GM23338 (cell line): ENCODE measurements at regions not wholly inside any gene's neighbourhood (a gene's known extent, or its start where the extent isn't known, plus 50 kb on each side); places are given as distances from the start of the nearest gene placed in this dataset.

Source experiments
- ATAC-seq: fragments of 200-7000 bp; cut with Tn5 transposase; 3 replicates; pipeline ENCODE4 v1.9.1; 2020
- DNase-seq: peaks from one replicate; pipeline ENCODE4 v3.0.0-alpha.2; 2015; ENCODE audit warnings: low spot score
- H2AFZ ChIP-seq: fragments of 200-600 bp; sonication (generic); 2 replicates; pipeline ENCODE4 v1.8.0; 2016; ENCODE audit warnings: antibody characterized with exemption, mild to moderate bottlenecking, moderate library complexity
- H3F3A ChIP-seq: fragments of 200-600 bp; sonication (generic); replicated peaks from 2 replicates; pipeline ENCODE4 v1.8.0; 2017; ENCODE audit warnings: antibody characterized with exemption, mixed run types, low read depth
- H3K27ac ChIP-seq: fragments of 200-600 bp; sonication (generic); 2 replicates; pipeline ENCODE4 v1.6.1; 2016; ENCODE audit warnings: low read depth
- H3K27me3 ChIP-seq: fragments of 200-600 bp; sonication (generic); 2 replicates; pipeline ENCODE4 v1.8.0; 2016; ENCODE audit warnings: mild to moderate bottlenecking, mixed run types, moderate library complexity; ENCODE audit not compliant: insufficient read depth
- H3K36me3 ChIP-seq: fragments of 200-600 bp; sonication (generic); 2 replicates; pipeline ENCODE4 v1.8.0; 2016; ENCODE audit warnings: mild to moderate bottlenecking; ENCODE audit not compliant: insufficient read depth
- H3K4me1 ChIP-seq: fragments of 200-600 bp; sonication (generic); 2 replicates; pipeline ENCODE4 v1.8.0; 2016; ENCODE audit warnings: mild to moderate bottlenecking, moderate library complexity; ENCODE audit not compliant: insufficient read depth
- H3K4me2 ChIP-seq: fragments of 200-600 bp; sonication (generic); 2 replicates; pipeline ENCODE4 v1.7.1; 2017; ENCODE audit warnings: mixed run types
- H3K4me3 ChIP-seq: fragments of 200-600 bp; sonication (generic); 2 replicates; pipeline ENCODE4 v1.6.1; 2016; ENCODE audit warnings: mixed run types
- H3K79me2 ChIP-seq: fragments of 200-600 bp; sonication (generic); replicated peaks from 2 replicates; pipeline ENCODE4 v1.8.0; 2017; ENCODE audit warnings: mild to moderate bottlenecking; ENCODE audit not compliant: insufficient read depth
- H3K9me2 ChIP-seq: fragments of 200-600 bp; sonication (generic); 2 replicates; pipeline ENCODE4 v1.8.0; 2017; ENCODE audit not compliant: insufficient read depth
- H4K20me1 ChIP-seq: fragments of 200-600 bp; sonication (generic); replicated peaks from 2 replicates; pipeline ENCODE4 v1.8.0; 2017; ENCODE audit warnings: mild to moderate bottlenecking; ENCODE audit not compliant: insufficient read depth
- H3K27ac Mint-ChIP-seq: 2 replicates; pipeline ENCODE4 v1.8.0; 2020; ENCODE audit warnings: inconsistent platforms, mild to moderate bottlenecking, moderate library complexity, mixed read lengths
- H3K27me3 Mint-ChIP-seq: 3 replicates; pipeline ENCODE4 v1.8.0; 2022; ENCODE audit warnings: low read depth, mild to moderate bottlenecking, moderate library complexity, mixed read lengths, inconsistent platforms; ENCODE audit not compliant: insufficient read depth, poor library complexity
- H3K36me3 Mint-ChIP-seq: 3 replicates; pipeline ENCODE4 v1.8.0; 2021; ENCODE audit warnings: low read depth, mild to moderate bottlenecking, inconsistent platforms, moderate library complexity, mixed read lengths
- H3K4me1 Mint-ChIP-seq: 3 replicates; pipeline ENCODE4 v1.8.0; 2020; ENCODE audit warnings: mild to moderate bottlenecking, inconsistent platforms, mixed read lengths
- H3K4me3 Mint-ChIP-seq: 3 replicates; pipeline ENCODE4 v1.8.0; 2021; ENCODE audit warnings: moderate library complexity, mild to moderate bottlenecking, inconsistent platforms, mixed read lengths
- H3K9me3 Mint-ChIP-seq: 3 replicates; pipeline ENCODE4 v1.8.0; 2020; ENCODE audit warnings: moderate library complexity, mild to moderate bottlenecking, inconsistent platforms, mixed read lengths
- CREB1 ChIP-seq: fragments of 250-450 bp; sonication (Bioruptor Pico); IDR thresholded peaks from 2 replicates; pipeline ENCODE4 v1.5.0; 2020; ENCODE audit warnings: low read depth, mild to moderate bottlenecking, moderate library complexity
- EZH2 ChIP-seq: fragments of 200-600 bp; sonication (generic); IDR thresholded peaks from one replicate; pipeline ENCODE4 v1.8.0; 2017; ENCODE audit warnings: antibody characterized with exemption, mild to moderate bottlenecking, low read depth; ENCODE audit not compliant: unreplicated experiment
- EZH2phosphoT487 ChIP-seq: fragments of 200-600 bp; sonication (generic); IDR thresholded peaks from one replicate; pipeline ENCODE4 v1.8.1; 2018; ENCODE audit warnings: antibody characterized with exemption; ENCODE audit not compliant: unreplicated experiment
- JUNB ChIP-seq: IDR thresholded peaks from one replicate; pipeline ENCODE4 v1.6.1; 2016; ENCODE audit warnings: antibody characterized with exemption; ENCODE audit not compliant: unreplicated experiment
- NANOG ChIP-seq: IDR thresholded peaks from 2 replicates; pipeline ENCODE4 v1.6.1; 2016; ENCODE audit warnings: antibody characterized with exemption, borderline replicate concordance
- POLR2AphosphoS5 ChIP-seq: IDR thresholded peaks from 2 replicates; pipeline ENCODE4 v1.6.1; 2016; ENCODE audit warnings: antibody characterized with exemption, low read depth
- ZNF114 ChIP-seq: fragments of 250-450 bp; sonication (Bioruptor Pico); IDR thresholded peaks from 2 replicates; pipeline ENCODE4 v1.5.0; 2020; ENCODE audit warnings: mild to moderate bottlenecking, moderate library complexity
- ZNF331 ChIP-seq: fragments of 250-450 bp; sonication (Bioruptor Pico); IDR thresholded peaks from 2 replicates; pipeline ENCODE4 v1.5.0; 2020; ENCODE audit warnings: low read depth, mild to moderate bottlenecking, moderate library complexity
- TF ChIP-seq, protein P1 (sequence below): IDR thresholded peaks from one replicate; pipeline ENCODE4 v1.6.1; 2018; ENCODE audit warnings: antibody characterized with exemption; ENCODE audit not compliant: unreplicated experiment
- TF ChIP-seq, protein P2 (sequence below): fragments of 250-450 bp; sonication (Bioruptor Pico); IDR thresholded peaks from 2 replicates; pipeline ENCODE4 v1.5.0; 2020; ENCODE audit warnings: mild to moderate bottlenecking, moderate library complexity
- TF ChIP-seq, protein P3 (sequence below): IDR thresholded peaks from 2 replicates; pipeline ENCODE4 v1.6.1; 2016; ENCODE audit warnings: antibody characterized with exemption

DNA sequence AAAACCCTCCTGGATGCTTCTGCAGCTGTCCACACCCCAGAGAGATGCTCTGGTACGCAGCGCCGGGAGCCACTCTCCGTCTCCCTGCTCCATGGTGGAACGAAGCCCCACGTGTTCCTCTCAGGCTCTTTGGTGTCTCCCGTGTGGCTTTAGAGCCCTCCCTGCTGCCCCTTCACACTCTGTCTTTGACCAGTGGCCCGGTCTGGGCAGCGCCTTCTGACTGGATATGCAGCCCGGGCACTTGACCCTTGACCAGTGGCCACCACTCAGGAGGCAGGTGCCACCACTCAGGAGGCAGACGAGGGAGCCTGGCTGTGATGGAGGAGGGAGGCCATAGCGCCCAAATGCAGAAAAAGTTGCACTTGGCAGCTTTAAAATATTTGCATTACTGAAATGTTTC is 214.5 kb upstream of the SALL3 start:
- Histone ChIP-seq H4K20me1 (no peaks in the 10 kb centered on the region), H3K36me3 (no peaks in the 10 kb centered on the region), H3K79me2 (no peaks in the 10 kb centered on the region), H3K4me2 (no peak overlapping the region), H3K27ac (no peak overlapping the region), H3K9me2 (no peaks in the 10 kb centered on the region), H2AFZ (no peak overlapping the region), H3F3A (no peaks in the 10 kb centered on the region), H3K4me3 (no peak overlapping the region), H3K4me1 (no peaks in the 10 kb centered on the region), H3K27me3 (no peaks in the 10 kb centered on the region)
- peaks cover 22% of the 10 kb centered on the region for H3K36me3 Mint-ChIP-seq
- no peak overlapping the region for H3K27ac Mint-ChIP-seq
- no peak for DNase-seq
- peaks cover 94% of the 10 kb centered on the region for H3K9me3 Mint-ChIP-seq
- ATAC-seq = no peak
- peaks cover 6% of the 10 kb centered on the region; the same call in 1 of the 3 replicates for H3K4me1 Mint-ChIP-seq
- H3K27me3 Mint-ChIP-seq = peaks cover 10% of the 10 kb centered on the region
- H3K4me3 Mint-ChIP-seq = no peak overlapping the region
- TF ChIP-seq, protein P1, sequence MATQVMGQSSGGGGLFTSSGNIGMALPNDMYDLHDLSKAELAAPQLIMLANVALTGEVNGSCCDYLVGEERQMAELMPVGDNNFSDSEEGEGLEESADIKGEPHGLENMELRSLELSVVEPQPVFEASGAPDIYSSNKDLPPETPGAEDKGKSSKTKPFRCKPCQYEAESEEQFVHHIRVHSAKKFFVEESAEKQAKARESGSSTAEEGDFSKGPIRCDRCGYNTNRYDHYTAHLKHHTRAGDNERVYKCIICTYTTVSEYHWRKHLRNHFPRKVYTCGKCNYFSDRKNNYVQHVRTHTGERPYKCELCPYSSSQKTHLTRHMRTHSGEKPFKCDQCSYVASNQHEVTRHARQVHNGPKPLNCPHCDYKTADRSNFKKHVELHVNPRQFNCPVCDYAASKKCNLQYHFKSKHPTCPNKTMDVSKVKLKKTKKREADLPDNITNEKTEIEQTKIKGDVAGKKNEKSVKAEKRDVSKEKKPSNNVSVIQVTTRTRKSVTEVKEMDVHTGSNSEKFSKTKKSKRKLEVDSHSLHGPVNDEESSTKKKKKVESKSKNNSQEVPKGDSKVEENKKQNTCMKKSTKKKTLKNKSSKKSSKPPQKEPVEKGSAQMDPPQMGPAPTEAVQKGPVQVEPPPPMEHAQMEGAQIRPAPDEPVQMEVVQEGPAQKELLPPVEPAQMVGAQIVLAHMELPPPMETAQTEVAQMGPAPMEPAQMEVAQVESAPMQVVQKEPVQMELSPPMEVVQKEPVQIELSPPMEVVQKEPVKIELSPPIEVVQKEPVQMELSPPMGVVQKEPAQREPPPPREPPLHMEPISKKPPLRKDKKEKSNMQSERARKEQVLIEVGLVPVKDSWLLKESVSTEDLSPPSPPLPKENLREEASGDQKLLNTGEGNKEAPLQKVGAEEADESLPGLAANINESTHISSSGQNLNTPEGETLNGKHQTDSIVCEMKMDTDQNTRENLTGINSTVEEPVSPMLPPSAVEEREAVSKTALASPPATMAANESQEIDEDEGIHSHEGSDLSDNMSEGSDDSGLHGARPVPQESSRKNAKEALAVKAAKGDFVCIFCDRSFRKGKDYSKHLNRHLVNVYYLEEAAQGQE = no peak
- no peak for TF ChIP-seq CREB1
- TF ChIP-seq ZNF331 (CRISPR knock-in tag) = no peak
- TF ChIP-seq EZH2phosphoT487 = no peak

DNA sequence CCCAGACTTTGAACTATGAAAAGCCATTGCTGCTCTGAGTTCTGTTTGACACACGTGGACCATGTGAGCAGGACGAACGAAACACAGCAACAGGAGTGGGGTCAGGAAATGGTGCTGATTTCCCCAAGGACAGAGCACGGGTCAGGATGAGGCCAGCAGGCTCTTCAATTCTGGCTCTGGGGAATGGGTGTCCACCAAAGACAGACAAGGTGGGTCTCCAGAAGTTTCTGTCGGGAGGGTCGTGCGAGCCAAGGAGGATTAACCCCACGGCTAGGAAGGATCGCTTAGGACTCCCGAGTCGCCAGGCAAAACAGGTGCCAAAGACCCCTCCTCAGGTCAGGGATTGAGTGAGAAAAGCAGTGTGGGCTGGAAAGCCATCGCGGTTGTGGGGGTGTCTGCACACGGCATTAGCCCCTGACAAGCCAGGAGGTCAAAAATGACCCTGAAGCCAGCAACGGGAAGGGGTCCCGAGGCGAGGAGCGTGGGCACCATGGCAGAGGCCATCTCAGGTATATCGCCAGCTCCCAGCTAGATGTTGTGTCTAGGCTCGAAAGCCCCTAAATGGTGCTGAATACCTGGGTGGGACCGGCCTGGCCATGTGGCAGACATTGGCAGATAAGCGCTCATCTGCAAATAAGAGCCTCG is 213.9 kb upstream of the SALL3 start:
- Histone ChIP-seq H3K4me2 (no peak overlapping the region), H4K20me1 (no peaks in the 10 kb centered on the region), H3K79me2 (no peaks in the 10 kb centered on the region), H3K27ac (no peak overlapping the region), H2AFZ (no peak overlapping the region), H3K27me3 (no peaks in the 10 kb centered on the region), H3K4me1 (no peaks in the 10 kb centered on the region), H3K4me3 (no peak overlapping the region), H3F3A (no peaks in the 10 kb centered on the region), H3K36me3 (no peaks in the 10 kb centered on the region), H3K9me2 (no peaks in the 10 kb centered on the region)
- Mint-ChIP-seq H3K27me3 (peaks cover 14% of the 10 kb centered on the region), H3K4me3 (no peak overlapping the region), H3K27ac (no peak overlapping the region), H3K9me3 (peaks cover 92% of the 10 kb centered on the region), H3K4me1 (peaks cover 6% of the 10 kb centered on the region; the same call in 1 of the 3 replicates), H3K36me3 (peaks cover 20% of the 10 kb centered on the region)
- ATAC-seq (no peak), DNase-seq (no peak)
- TF ChIP-seq EZH2 = no peak
- TF ChIP-seq, protein P2, sequence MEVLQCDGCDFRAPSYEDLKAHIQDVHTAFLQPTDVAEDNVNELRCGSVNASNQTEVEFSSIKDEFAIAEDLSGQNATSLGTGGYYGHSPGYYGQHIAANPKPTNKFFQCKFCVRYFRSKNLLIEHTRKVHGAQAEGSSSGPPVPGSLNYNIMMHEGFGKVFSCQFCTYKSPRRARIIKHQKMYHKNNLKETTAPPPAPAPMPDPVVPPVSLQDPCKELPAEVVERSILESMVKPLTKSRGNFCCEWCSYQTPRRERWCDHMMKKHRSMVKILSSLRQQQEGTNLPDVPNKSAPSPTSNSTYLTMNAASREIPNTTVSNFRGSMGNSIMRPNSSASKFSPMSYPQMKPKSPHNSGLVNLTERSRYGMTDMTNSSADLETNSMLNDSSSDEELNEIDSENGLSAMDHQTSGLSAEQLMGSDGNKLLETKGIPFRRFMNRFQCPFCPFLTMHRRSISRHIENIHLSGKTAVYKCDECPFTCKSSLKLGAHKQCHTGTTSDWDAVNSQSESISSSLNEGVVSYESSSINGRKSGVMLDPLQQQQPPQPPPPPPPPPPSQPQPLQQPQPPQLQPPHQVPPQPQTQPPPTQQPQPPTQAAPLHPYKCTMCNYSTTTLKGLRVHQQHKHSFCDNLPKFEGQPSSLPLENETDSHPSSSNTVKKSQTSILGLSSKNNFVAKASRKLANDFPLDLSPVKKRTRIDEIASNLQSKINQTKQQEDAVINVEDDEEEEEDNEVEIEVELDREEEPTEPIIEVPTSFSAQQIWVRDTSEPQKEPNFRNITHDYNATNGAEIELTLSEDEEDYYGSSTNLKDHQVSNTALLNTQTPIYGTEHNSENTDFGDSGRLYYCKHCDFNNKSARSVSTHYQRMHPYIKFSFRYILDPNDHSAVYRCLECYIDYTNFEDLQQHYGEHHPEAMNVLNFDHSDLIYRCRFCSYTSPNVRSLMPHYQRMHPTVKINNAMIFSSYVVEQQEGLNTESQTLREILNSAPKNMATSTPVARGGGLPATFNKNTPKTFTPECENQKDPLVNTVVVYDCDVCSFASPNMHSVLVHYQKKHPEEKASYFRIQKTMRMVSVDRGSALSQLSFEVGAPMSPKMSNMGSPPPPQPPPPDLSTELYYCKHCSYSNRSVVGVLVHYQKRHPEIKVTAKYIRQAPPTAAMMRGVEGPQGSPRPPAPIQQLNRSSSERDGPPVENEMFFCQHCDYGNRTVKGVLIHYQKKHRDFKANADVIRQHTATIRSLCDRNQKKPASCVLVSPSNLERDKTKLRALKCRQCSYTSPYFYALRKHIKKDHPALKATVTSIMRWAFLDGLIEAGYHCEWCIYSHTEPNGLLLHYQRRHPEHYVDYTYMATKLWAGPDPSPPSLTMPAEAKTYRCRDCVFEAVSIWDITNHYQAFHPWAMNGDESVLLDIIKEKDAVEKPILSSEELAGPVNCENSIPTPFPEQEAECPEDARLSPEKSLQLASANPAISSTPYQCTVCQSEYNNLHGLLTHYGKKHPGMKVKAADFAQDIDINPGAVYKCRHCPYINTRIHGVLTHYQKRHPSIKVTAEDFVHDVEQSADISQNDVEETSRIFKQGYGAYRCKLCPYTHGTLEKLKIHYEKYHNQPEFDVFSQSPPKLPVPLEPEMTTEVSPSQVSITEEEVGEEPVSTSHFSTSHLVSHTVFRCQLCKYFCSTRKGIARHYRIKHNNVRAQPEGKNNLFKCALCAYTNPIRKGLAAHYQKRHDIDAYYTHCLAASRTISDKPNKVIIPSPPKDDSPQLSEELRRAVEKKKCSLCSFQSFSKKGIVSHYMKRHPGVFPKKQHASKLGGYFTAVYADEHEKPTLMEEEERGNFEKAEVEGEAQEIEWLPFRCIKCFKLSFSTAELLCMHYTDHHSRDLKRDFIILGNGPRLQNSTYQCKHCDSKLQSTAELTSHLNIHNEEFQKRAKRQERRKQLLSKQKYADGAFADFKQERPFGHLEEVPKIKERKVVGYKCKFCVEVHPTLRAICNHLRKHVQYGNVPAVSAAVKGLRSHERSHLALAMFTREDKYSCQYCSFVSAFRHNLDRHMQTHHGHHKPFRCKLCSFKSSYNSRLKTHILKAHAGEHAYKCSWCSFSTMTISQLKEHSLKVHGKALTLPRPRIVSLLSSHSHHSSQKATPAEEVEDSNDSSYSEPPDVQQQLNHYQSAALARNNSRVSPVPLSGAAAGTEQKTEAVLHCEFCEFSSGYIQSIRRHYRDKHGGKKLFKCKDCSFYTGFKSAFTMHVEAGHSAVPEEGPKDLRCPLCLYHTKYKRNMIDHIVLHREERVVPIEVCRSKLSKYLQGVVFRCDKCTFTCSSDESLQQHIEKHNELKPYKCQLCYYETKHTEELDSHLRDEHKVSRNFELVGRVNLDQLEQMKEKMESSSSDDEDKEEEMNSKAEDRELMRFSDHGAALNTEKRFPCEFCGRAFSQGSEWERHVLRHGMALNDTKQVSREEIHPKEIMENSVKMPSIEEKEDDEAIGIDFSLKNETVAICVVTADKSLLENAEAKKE (CRISPR knock-in tag) = no peak
- no peak for TF ChIP-seq ZNF114 (CRISPR knock-in tag)
- TF ChIP-seq, protein P3, sequence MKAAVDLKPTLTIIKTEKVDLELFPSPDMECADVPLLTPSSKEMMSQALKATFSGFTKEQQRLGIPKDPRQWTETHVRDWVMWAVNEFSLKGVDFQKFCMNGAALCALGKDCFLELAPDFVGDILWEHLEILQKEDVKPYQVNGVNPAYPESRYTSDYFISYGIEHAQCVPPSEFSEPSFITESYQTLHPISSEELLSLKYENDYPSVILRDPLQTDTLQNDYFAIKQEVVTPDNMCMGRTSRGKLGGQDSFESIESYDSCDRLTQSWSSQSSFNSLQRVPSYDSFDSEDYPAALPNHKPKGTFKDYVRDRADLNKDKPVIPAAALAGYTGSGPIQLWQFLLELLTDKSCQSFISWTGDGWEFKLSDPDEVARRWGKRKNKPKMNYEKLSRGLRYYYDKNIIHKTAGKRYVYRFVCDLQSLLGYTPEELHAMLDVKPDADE = no peak
- TF ChIP-seq POLR2AphosphoS5 = no peak
- no peak for TF ChIP-seq CREB1
- no peak for TF ChIP-seq NANOG
- no peak for TF ChIP-seq JUNB
